Kidney glomerular epithelial cell (primary cell): ENCODE measurements at regions not wholly inside any gene's neighbourhood (a gene's known extent, or its start where the extent isn't known, plus 50 kb on each side); places are given as distances from the start of the nearest gene placed in this dataset.

ENCODE experiments used
- DNase-seq: peaks from one replicate; lab custom pipeline; 2025; lab: John Stamatoyannopoulos, UW

GRCh38 chr5:105593011-105593760 is 2030.6 kb upstream of the NUDT12 start:
- DNase-seq, result no peak

- no peak for DNase-seq
Measured at GRCh38 chr5:105587963-105588662, 2025.5 kb upstream of the NUDT12 start.

GRCh38 chr5:105581988-105582690 is 2019.5 kb upstream of the NUDT12 start:
- no peak for DNase-seq

GRCh38 chr5:105573575-105573974 is 2011.0 kb upstream of the NUDT12 start:
- no peak for DNase-seq

GRCh38 chr5:105565531-105565930 is 2002.9 kb upstream of the NUDT12 start:
- no peak for DNase-seq

GRCh38 chr5:105563842-105564241 is 2001.3 kb upstream of the NUDT12 start:
- no peak for DNase-seq

- DNase-seq, result no peak
Measured at GRCh38 chr5:105554568-105555169, 1992.1 kb upstream of the NUDT12 start.

GRCh38 chr5:105544300-105544699 is 1981.7 kb upstream of the NUDT12 start:
- no peak for DNase-seq

GRCh38 chr5:105536675-105537074 is 1974.1 kb upstream of the NUDT12 start:
- no peak for DNase-seq

GRCh38 chr5:105530716-105531261 is 1968.2 kb upstream of the NUDT12 start:
- no peak for DNase-seq

- DNase-seq, result no peak
Measured at GRCh38 chr5:105529851-105530250, 1967.3 kb upstream of the NUDT12 start.

GRCh38 chr5:105508519-105508918 is 1945.9 kb upstream of the NUDT12 start:
- DNase-seq, result peak; percentile 2

- peak; percentile 11 for DNase-seq
Measured at GRCh38 chr5:105506692-105507277, 1944.2 kb upstream of the NUDT12 start.

- no peak for DNase-seq
Measured at GRCh38 chr5:105503950-105504349, 1941.4 kb upstream of the NUDT12 start.

GRCh38 chr5:105501315-105501714 is 1938.7 kb upstream of the NUDT12 start:
- no peak for DNase-seq

GRCh38 chr5:105475401-105475800 is 1912.8 kb upstream of the NUDT12 start:
- no peak for DNase-seq

- DNase-seq, result no peak
Measured at GRCh38 chr5:105462377-105462776, 1899.8 kb upstream of the NUDT12 start.

- no peak for DNase-seq
Measured at GRCh38 chr5:105460721-105461120, 1898.1 kb upstream of the NUDT12 start.

- DNase-seq, result no peak
Measured at GRCh38 chr5:105453216-105453807, 1890.7 kb upstream of the NUDT12 start.

GRCh38 chr5:105448271-105448670 is 1885.7 kb upstream of the NUDT12 start:
- no peak for DNase-seq

- no peak for DNase-seq
Measured at GRCh38 chr5:105430516-105430915, 1867.9 kb upstream of the NUDT12 start.
